ENCODE measurements at regions not wholly inside any gene's neighbourhood (a gene's known extent, or its start where the extent isn't known, plus 50 kb on each side); places are given as distances from the start of the nearest gene placed in this dataset.

DNA sequence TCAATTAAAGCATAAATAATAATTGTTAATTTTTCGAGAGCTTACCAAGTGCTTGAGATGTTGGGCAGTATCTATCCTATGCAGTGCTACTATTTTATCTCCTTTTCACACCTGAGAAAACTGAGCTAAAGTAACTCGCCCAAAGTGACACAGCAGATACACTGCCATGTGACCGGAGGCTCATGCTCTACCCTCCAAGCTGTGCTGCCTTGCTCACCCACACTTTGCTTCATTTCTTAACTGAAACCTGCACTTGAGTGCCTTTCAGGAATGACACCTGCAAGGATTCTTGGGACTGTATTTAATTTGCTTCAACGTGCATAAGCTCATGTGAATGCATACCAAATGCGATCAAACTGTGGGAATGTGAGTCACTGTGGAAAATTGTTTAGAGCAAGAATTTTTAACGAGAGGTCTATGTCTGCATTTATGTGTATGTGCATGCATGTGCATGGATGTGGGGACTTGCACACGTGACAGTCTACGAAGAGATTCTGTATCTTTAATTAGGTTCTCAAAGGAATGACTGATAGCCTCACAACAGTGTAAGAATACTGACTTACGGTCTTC lies 119.2 kb downstream of the ADCYAP1R1 start:
- DNase-seq, result no peak

Measured in right forelimb (tissue), 1 donor.